HG02870 (cell line): ENCODE measurements at regions not wholly inside any gene's neighbourhood (a gene's known extent, or its start where the extent isn't known, plus 50 kb on each side); places are given as distances from the start of the nearest gene placed in this dataset.

ENCODE experiments used
- ATAC-seq: cut with Tn5 transposase; IDR thresholded peaks from one replicate; pipeline ENCODE4 v1.9.1; 2021; ENCODE audit warnings: mild to moderate bottlenecking, moderate library complexity; ENCODE audit not compliant: unreplicated experiment

- no peak for ATAC-seq
These were observed 1386.6 kb downstream of the PCDH7 start for GRCh38 chr4:32106767-32107166.

- ATAC-seq = no peak
These were observed 1392.7 kb downstream of the PCDH7 start for GRCh38 chr4:32112891-32113290.

- no peak for ATAC-seq
These were observed 1397.5 kb downstream of the PCDH7 start for GRCh38 chr4:32117693-32118092.

- no peak for ATAC-seq
These were observed 1399.7 kb downstream of the PCDH7 start for GRCh38 chr4:32119907-32120306.

- ATAC-seq = no peak
These were observed 1408.4 kb downstream of the PCDH7 start for GRCh38 chr4:32128549-32128948.

- no peak for ATAC-seq
These were observed 1409.8 kb downstream of the PCDH7 start for GRCh38 chr4:32129967-32130366.

GRCh38 chr4:32133141-32133540, 1413.0 kb downstream of the PCDH7 start:
- no peak for ATAC-seq

GRCh38 chr4:32133734-32134133, 1413.6 kb downstream of the PCDH7 start:
- ATAC-seq = no peak

- ATAC-seq = no peak
These were observed 1415.5 kb downstream of the PCDH7 start for GRCh38 chr4:32135642-32136041.

- ATAC-seq = no peak
These were observed 1416.1 kb downstream of the PCDH7 start for GRCh38 chr4:32136081-32136787.

GRCh38 chr4:32140636-32141035, 1420.5 kb downstream of the PCDH7 start:
- ATAC-seq = no peak

GRCh38 chr4:32142075-32142474, 1421.9 kb downstream of the PCDH7 start:
- ATAC-seq = no peak

- ATAC-seq = no peak
These were observed 1425.8 kb downstream of the PCDH7 start for GRCh38 chr4:32145987-32146386.

GRCh38 chr4:32147446-32148085, 1427.4 kb downstream of the PCDH7 start:
- no peak for ATAC-seq

- ATAC-seq = no peak
These were observed 1428.0 kb downstream of the PCDH7 start for GRCh38 chr4:32148111-32148666.

GRCh38 chr4:32158961-32159360, 1438.8 kb downstream of the PCDH7 start:
- ATAC-seq = no peak

- no peak for ATAC-seq
These were observed 1441.2 kb downstream of the PCDH7 start for GRCh38 chr4:32161392-32161791.

- no peak for ATAC-seq
These were observed 1443.0 kb downstream of the PCDH7 start for GRCh38 chr4:32163125-32163524.

- no peak for ATAC-seq
These were observed 1449.7 kb downstream of the PCDH7 start for GRCh38 chr4:32169841-32170240.

- no peak for ATAC-seq
These were observed 1451.9 kb downstream of the PCDH7 start for GRCh38 chr4:32172086-32172485.

- ATAC-seq = no peak
These were observed 1452.6 kb downstream of the PCDH7 start for GRCh38 chr4:32172761-32173160.

- no peak for ATAC-seq
These were observed 1459.9 kb downstream of the PCDH7 start for GRCh38 chr4:32180086-32180485.
